Skeletal muscle satellite cell (primary cell): ENCODE measurements at regions not wholly inside any gene's neighbourhood (a gene's known extent, or its start where the extent isn't known, plus 50 kb on each side); places are given as distances from the start of the nearest gene placed in this dataset.

Experiments used
- H3K27me3 ChIP-seq: 2 replicates; pipeline ENCODE4 v1.7.0; 2013; ENCODE audit warnings: low read length; ENCODE audit not compliant: control insufficient read depth, insufficient read depth
- H3K36me3 ChIP-seq: 2 replicates; pipeline ENCODE4 v1.7.0; 2013; ENCODE audit warnings: mild to moderate bottlenecking, control low read depth, low read length; ENCODE audit not compliant: insufficient read depth
- H3K4me1 ChIP-seq: 2 replicates; pipeline ENCODE4 v1.7.0; 2013; ENCODE audit warnings: low read length; ENCODE audit not compliant: control insufficient read depth, insufficient read depth
- H3K4me2 ChIP-seq: 2 replicates; pipeline ENCODE4 v1.7.0; 2013; ENCODE audit warnings: mild to moderate bottlenecking, low read length
- H3K4me3 ChIP-seq: 2 replicates; pipeline ENCODE4 v1.7.0; 2013; ENCODE audit warnings: low read length
- H3K9ac ChIP-seq: 2 replicates; pipeline ENCODE4 v1.7.0; 2013; ENCODE audit warnings: mild to moderate bottlenecking, low read depth, low read length, moderate library complexity
- H3K9me3 ChIP-seq: replicated peaks from 2 replicates; pipeline ENCODE4 v1.7.0; 2013; ENCODE audit warnings: mild to moderate bottlenecking, control low read depth, low read length

GRCh38 chr9:99726758-99727157 lies 94.9 kb upstream of the NR4A3 start:
- H3K36me3 ChIP-seq = no peaks in the 10 kb centered on the region
- no peaks in the 10 kb centered on the region for H3K27me3 ChIP-seq
- no peak overlapping the region for H3K4me3 ChIP-seq
- H3K9ac ChIP-seq = no peak overlapping the region
- H3K9me3 ChIP-seq = no peaks in the 10 kb centered on the region
- H3K4me1 ChIP-seq = no peaks in the 10 kb centered on the region
- H3K4me2 ChIP-seq = no peak overlapping the region

- H3K9ac ChIP-seq = no peak overlapping the region
- H3K36me3 ChIP-seq = no peaks in the 10 kb centered on the region
- no peak overlapping the region for H3K4me3 ChIP-seq
- no peaks in the 10 kb centered on the region for H3K9me3 ChIP-seq
- no peaks in the 10 kb centered on the region for H3K4me1 ChIP-seq
- no peaks in the 10 kb centered on the region for H3K27me3 ChIP-seq
- H3K4me2 ChIP-seq = no peak overlapping the region
Measured at GRCh38 chr9:99730062-99730461, 91.6 kb upstream of the NR4A3 start.

- no peaks in the 10 kb centered on the region for H3K27me3 ChIP-seq
- H3K4me1 ChIP-seq = no peaks in the 10 kb centered on the region
- H3K9me3 ChIP-seq = no peaks in the 10 kb centered on the region
- no peak overlapping the region for H3K4me2 ChIP-seq
- no peak overlapping the region for H3K4me3 ChIP-seq
- H3K9ac ChIP-seq = no peak overlapping the region
- no peaks in the 10 kb centered on the region for H3K36me3 ChIP-seq
Measured at GRCh38 chr9:99731950-99732349, 89.7 kb upstream of the NR4A3 start.

- no peak overlapping the region for H3K4me2 ChIP-seq
- no peak overlapping the region for H3K4me3 ChIP-seq
- H3K9ac ChIP-seq = no peak overlapping the region
- no peaks in the 10 kb centered on the region for H3K4me1 ChIP-seq
- H3K27me3 ChIP-seq = no peaks in the 10 kb centered on the region
- no peaks in the 10 kb centered on the region for H3K36me3 ChIP-seq
- no peaks in the 10 kb centered on the region for H3K9me3 ChIP-seq
Measured at GRCh38 chr9:99732715-99733114, 89.0 kb upstream of the NR4A3 start.

- no peaks in the 10 kb centered on the region for H3K4me1 ChIP-seq
- no peaks in the 10 kb centered on the region for H3K36me3 ChIP-seq
- no peak overlapping the region for H3K4me2 ChIP-seq
- no peaks in the 10 kb centered on the region for H3K9me3 ChIP-seq
- H3K27me3 ChIP-seq = no peaks in the 10 kb centered on the region
- H3K9ac ChIP-seq = no peak overlapping the region
- H3K4me3 ChIP-seq = no peak overlapping the region
Measured at GRCh38 chr9:99735041-99735440, 86.6 kb upstream of the NR4A3 start.

- no peaks in the 10 kb centered on the region for H3K4me1 ChIP-seq
- no peak overlapping the region for H3K9ac ChIP-seq
- no peaks in the 10 kb centered on the region for H3K36me3 ChIP-seq
- no peaks in the 10 kb centered on the region for H3K27me3 ChIP-seq
- no peaks in the 10 kb centered on the region for H3K9me3 ChIP-seq
- no peak overlapping the region for H3K4me2 ChIP-seq
- H3K4me3 ChIP-seq = no peak overlapping the region
Measured at GRCh38 chr9:99736291-99736690, 85.4 kb upstream of the NR4A3 start.

GRCh38 chr9:99737649-99738048 lies 84.0 kb upstream of the NR4A3 start:
- no peak overlapping the region for H3K4me3 ChIP-seq
- no peaks in the 10 kb centered on the region for H3K36me3 ChIP-seq
- H3K4me2 ChIP-seq = no peak overlapping the region
- H3K9ac ChIP-seq = no peak overlapping the region
- no peaks in the 10 kb centered on the region for H3K27me3 ChIP-seq
- H3K9me3 ChIP-seq = no peaks in the 10 kb centered on the region
- H3K4me1 ChIP-seq = no peaks in the 10 kb centered on the region

GRCh38 chr9:99743006-99743405 lies 78.7 kb upstream of the NR4A3 start:
- no peaks in the 10 kb centered on the region for H3K4me1 ChIP-seq
- no peaks in the 10 kb centered on the region for H3K9me3 ChIP-seq
- H3K9ac ChIP-seq = no peak overlapping the region
- no peak overlapping the region for H3K4me2 ChIP-seq
- H3K36me3 ChIP-seq = no peaks in the 10 kb centered on the region
- no peaks in the 10 kb centered on the region for H3K27me3 ChIP-seq
- H3K4me3 ChIP-seq = no peak overlapping the region

- Histone ChIP-seq H3K9me3 (no peaks in the 10 kb centered on the region), H3K27me3 (no peaks in the 10 kb centered on the region), H3K4me2 (no peak overlapping the region), H3K36me3 (no peaks in the 10 kb centered on the region), H3K9ac (no peak overlapping the region), H3K4me3 (no peak overlapping the region), H3K4me1 (no peaks in the 10 kb centered on the region)
Measured at GRCh38 chr9:99743455-99743854, 78.2 kb upstream of the NR4A3 start.

- Histone ChIP-seq H3K9me3 (no peaks in the 10 kb centered on the region), H3K9ac (no peak overlapping the region), H3K4me2 (no peak overlapping the region), H3K36me3 (no peaks in the 10 kb centered on the region), H3K4me1 (no peaks in the 10 kb centered on the region), H3K27me3 (no peaks in the 10 kb centered on the region), H3K4me3 (no peak overlapping the region)
Measured at GRCh38 chr9:99744132-99744531, 77.6 kb upstream of the NR4A3 start.

GRCh38 chr9:99745085-99745484 lies 76.6 kb upstream of the NR4A3 start:
- Histone ChIP-seq H3K9me3 (no peaks in the 10 kb centered on the region), H3K27me3 (no peaks in the 10 kb centered on the region), H3K4me1 (no peaks in the 10 kb centered on the region)

GRCh38 chr9:99746406-99746805 lies 75.3 kb upstream of the NR4A3 start:
- H3K9me3 ChIP-seq = no peaks in the 10 kb centered on the region
- H3K9ac ChIP-seq = no peak overlapping the region
- no peak overlapping the region for H3K4me2 ChIP-seq
- no peaks in the 10 kb centered on the region for H3K36me3 ChIP-seq
- H3K27me3 ChIP-seq = no peaks in the 10 kb centered on the region
- no peaks in the 10 kb centered on the region for H3K4me1 ChIP-seq
- no peak overlapping the region for H3K4me3 ChIP-seq

More at GRCh38 chr9:99745085-99745484, 76.6 kb upstream of the NR4A3 start:
- H3K9ac ChIP-seq = no peak overlapping the region
- H3K4me2 ChIP-seq = no peak overlapping the region
- no peak overlapping the region for H3K4me3 ChIP-seq
- H3K36me3 ChIP-seq = no peaks in the 10 kb centered on the region
